ENCODE measurements at regions not wholly inside any gene's neighbourhood (a gene's known extent, or its start where the extent isn't known, plus 50 kb on each side); places are given as distances from the start of the nearest gene placed in this dataset.

GRCh38 chr3:118803096-118803476 lies 231.6 kb downstream of the IGSF11 start:
- no peak overlapping the region for H4K8ac ChIP-seq (ENCODE audit: extremely low read depth, insufficient read depth, low read length)
- no peak overlapping the region for H3K23ac ChIP-seq (ENCODE audit: insufficient read length)
- H2BK20ac ChIP-seq (ENCODE audit: low read length) = no peak overlapping the region
- WGBS, 2 experiments (ENCODE audit: extremely low coverage in 1 of 2, insufficient coverage in 1 of 2, insufficient read length in 1 of 2, insufficient replicate concordance in 2 of 2, low coverage in 1 of 2, low lambda C conversion rate in 2 of 2, missing lambda C conversion rate in 1 of 2) = 89% methylated on average over 3 of the region's 3 CpGs; no CpG with 5 or more reads in 1 of the 2 experiments
- no peak overlapping the region for H3K14ac ChIP-seq (ENCODE audit: insufficient read length)
- H2BK5ac ChIP-seq (ENCODE audit: low read depth, low read length) = no peak overlapping the region
- FAIRE-seq = no peak
- H3K9me3 ChIP-seq (ENCODE audit: insufficient read depth in 2 of 2, low read depth in 1 of 2, low read length in 1 of 2) = no peaks in the 10 kb centered on the region
- H3K79me1 ChIP-seq (ENCODE audit: low read depth, low read length) = no peaks in the 10 kb centered on the region
- no peaks in the 10 kb centered on the region for H3K4me1 ChIP-seq (replicated peaks in 1 of 4; ENCODE audit: control insufficient read depth in 3 of 4, insufficient read depth in 4 of 4, low read length in 3 of 4)
- H2AFZ ChIP-seq (ENCODE audit: low read length) = no peak overlapping the region
- H3K4me2 ChIP-seq (ENCODE audit: insufficient read depth in 1 of 2, low read depth in 2 of 2, low read length in 2 of 2) = no peak overlapping the region
- ChIA-PET CTCF (ENCODE audit: partially characterized antibody) (interaction anchor here (0.9 to 1.3 kb wide), 5 partner anchors 16 to 100 kb away, joined by 3 to 4 read pairs (median 3); no protein-coding TSS in a partner anchor), POLR2A (ENCODE audit: partially characterized antibody) (no interaction called here)
- TF ChIP-seq SAP30 (IDR thresholded peaks at IDR 0.05; ENCODE audit: insufficient read depth, insufficient replicate concordance, low read length) (no peak), TAF7 (optimal IDR thresholded peaks at IDR 0.05; ENCODE audit: borderline replicate concordance, low read depth, low read length) (no peak), RXRA (IDR thresholded peaks at IDR 0.05; ENCODE audit: insufficient read depth, low read depth, low read length) (no peak), PHF8 (conservative IDR thresholded peaks at IDR 0.05; ENCODE audit: low read depth, low read length) (no peak), SP1 (IDR thresholded peaks at IDR 0.05; ENCODE audit: low read depth, low read length) (no peak), EZH2 (IDR thresholded peaks at IDR 0.05; ENCODE audit: low read depth, low read length, severe bottlenecking) (no peak), RFX5 (IDR thresholded peaks at IDR 0.05; ENCODE audit: borderline replicate concordance, low read depth, low read length) (no peak), RBBP5 (IDR thresholded peaks at IDR 0.05; ENCODE audit: borderline replicate concordance, low read depth, low read length) (no peak), SRF (IDR thresholded peaks at IDR 0.05; ENCODE audit: low read depth, low read length) (no peak), EGR1 (IDR thresholded peaks at IDR 0.05; ENCODE audit: borderline replicate concordance, low read depth, low read length) (no peak), POU5F1 (IDR thresholded peaks at IDR 0.05; ENCODE audit: low read depth, low read length) (no peak), SUZ12 (IDR thresholded peaks at IDR 0.05; ENCODE audit: low read length) (no peak), ASH2L (IDR thresholded peaks at IDR 0.05; ENCODE audit: low read length) (no peak)
- H2BK15ac ChIP-seq (ENCODE audit: low read length) = no peak overlapping the region
- no peak overlapping the region for H2BK120ac ChIP-seq (replicated peaks; ENCODE audit: low read depth, low read length)
- no peak overlapping the region for H3K4me3 ChIP-seq (ENCODE audit: extremely low read depth in 1 of 4, insufficient read depth in 2 of 4, low read depth in 3 of 4, low read length in 4 of 4)
- no peak for DNase-seq (ENCODE audit: low read depth in 1 of 2, low spot score in 2 of 2)
- H3K18ac ChIP-seq (ENCODE audit: extremely low read depth, low read length) = no peak overlapping the region
- H3K9ac ChIP-seq (replicated peaks in 1 of 4; ENCODE audit: extremely low read depth in 1 of 4, low read depth in 3 of 4, low read length in 3 of 4) = no peak overlapping the region
- H3K79me2 ChIP-seq (ENCODE audit: control insufficient read depth in 1 of 2, insufficient read depth in 2 of 2, low read length in 2 of 2) = no peaks in the 10 kb centered on the region
- no peaks in the 10 kb centered on the region for H3K36me3 ChIP-seq (ENCODE audit: control insufficient read depth in 2 of 4, insufficient read depth in 4 of 4, low read length in 3 of 4)
- H3K23me2 ChIP-seq (ENCODE audit: low read depth, low read length) = no peaks in the 10 kb centered on the region
- H4K91ac ChIP-seq (replicated peaks; ENCODE audit: insufficient read length, low read length) = no peak overlapping the region
- H4K20me1 ChIP-seq (replicated peaks in 1 of 2; ENCODE audit: control insufficient read depth in 1 of 2, insufficient read depth in 2 of 2, low read length in 2 of 2) = no peaks in the 10 kb centered on the region
- no peak overlapping the region for H4K5ac ChIP-seq (ENCODE audit: insufficient read length, low read depth, low read length)
- H2BK12ac ChIP-seq (ENCODE audit: low read depth, low read length) = no peak overlapping the region
- no peak overlapping the region for H3K56ac ChIP-seq (replicated peaks; ENCODE audit: insufficient read length, low read depth, low read length)
- no peak overlapping the region for H3K27ac ChIP-seq (ENCODE audit: low read depth, low read length)
- no peaks in the 10 kb centered on the region for H3K27me3 ChIP-seq (replicated peaks in 1 of 4; ENCODE audit: control insufficient read depth in 3 of 4, extremely low read depth in 1 of 4, insufficient read depth in 3 of 4, low read length in 3 of 4)
- H2AK5ac ChIP-seq (ENCODE audit: low read depth, low read length) = no peak overlapping the region
- H3K4ac ChIP-seq (replicated peaks; ENCODE audit: insufficient read length, low read depth, low read length) = no peak overlapping the region
